GM12878 (cell line): ENCODE measurements at regions not wholly inside any gene's neighbourhood (a gene's known extent, or its start where the extent isn't known, plus 50 kb on each side); places are given as distances from the start of the nearest gene placed in this dataset.

Source experiments
- BHLHE40 ChIP-seq, 2 experiments: fragments of 450-650 bp in 1 of 2; IDR thresholded peaks; 2 replicates each; pipeline ENCODE4 v1.6.1; 2011 to 2017; ENCODE audit warnings: low read depth in 2 of 2, borderline replicate concordance in 1 of 2, improper control_type of control experiment in 1 of 2, low read length in 1 of 2, mild to moderate bottlenecking in 1 of 2
- CTCF ChIP-seq, 3 experiments: IDR thresholded peaks in 2 of 3; conservative IDR thresholded peaks in 1 of 3; 2 replicates each; pipeline ENCODE4 v1.5.1; 2011; ENCODE audit warnings: low read depth in 3 of 3, low read length in 3 of 3, mild to moderate bottlenecking in 3 of 3, control low read depth in 2 of 3, moderate library complexity in 2 of 3, inconsistent platforms in 1 of 3, mixed read lengths in 1 of 3; ENCODE audit not compliant: control insufficient read depth in 2 of 3, insufficient read depth in 1 of 3; ENCODE audit errors: extremely low read depth in 1 of 3
- KDM1A ChIP-seq: fragments of 200-600 bp; sonication (generic); IDR thresholded peaks from 2 replicates; pipeline ENCODE4 v1.6.1; 2016; ENCODE audit warnings: borderline replicate concordance
- MYB ChIP-seq: fragments of 150-350 bp; IDR thresholded peaks from 2 replicates; pipeline ENCODE4 v1.6.1; 2014; ENCODE audit warnings: mild to moderate bottlenecking, low read depth, low read length, borderline replicate concordance
- MYC ChIP-seq: IDR thresholded peaks from 2 replicates; pipeline ENCODE4 v1.6.1; 2011; ENCODE audit warnings: mild to moderate bottlenecking, low read length, moderate library complexity, inconsistent platforms; ENCODE audit not compliant: insufficient read depth, insufficient replicate concordance, insufficient read length, severe bottlenecking
- RAD51 ChIP-seq: fragments of 450-650 bp; IDR thresholded peaks from 2 replicates; pipeline ENCODE4 v1.6.1; 2016; ENCODE audit warnings: moderate library complexity, mild to moderate bottlenecking, inconsistent platforms
- RCOR1 ChIP-seq: conservative IDR thresholded peaks from 2 replicates; pipeline ENCODE4 v1.6.1; 2012; ENCODE audit warnings: low read depth, low read length, improper control_type of control experiment
- SIX5 ChIP-seq: IDR thresholded peaks from 2 replicates; pipeline ENCODE4 v1.6.1; 2011; ENCODE audit warnings: mild to moderate bottlenecking, low read depth, low read length, moderate library complexity; ENCODE audit not compliant: severe bottlenecking
- ZNF217 ChIP-seq: fragments of 450-650 bp; IDR thresholded peaks from 2 replicates; pipeline ENCODE4 v1.6.1; 2017; ENCODE audit warnings: antibody characterized with exemption, mild to moderate bottlenecking
- TF ChIP-seq, protein P1 (sequence below): IDR thresholded peaks from 2 replicates; pipeline ENCODE4 v1.6.1; 2012; ENCODE audit warnings: mild to moderate bottlenecking, low read depth, low read length

- TF ChIP-seq CTCF (IDR thresholded peaks at IDR 0.05 in 2 of 3, conservative IDR thresholded peaks at IDR 0.05 in 1 of 3; ENCODE audit: control insufficient read depth in 2 of 3, extremely low read depth in 1 of 3, insufficient read depth in 1 of 3, low read depth in 3 of 3, low read length in 3 of 3) (no peak), SIX5 (no peak), KDM1A (no peak), MYB (no peak), RCOR1 (no peak), RAD51 (no peak), ZNF217 (no peak), BHLHE40 (IDR thresholded peaks at IDR 0.05; ENCODE audit: borderline replicate concordance in 1 of 2, low read depth in 2 of 2, low read length in 1 of 2) (no peak), MYC (no peak)
- TF ChIP-seq, protein P1, sequence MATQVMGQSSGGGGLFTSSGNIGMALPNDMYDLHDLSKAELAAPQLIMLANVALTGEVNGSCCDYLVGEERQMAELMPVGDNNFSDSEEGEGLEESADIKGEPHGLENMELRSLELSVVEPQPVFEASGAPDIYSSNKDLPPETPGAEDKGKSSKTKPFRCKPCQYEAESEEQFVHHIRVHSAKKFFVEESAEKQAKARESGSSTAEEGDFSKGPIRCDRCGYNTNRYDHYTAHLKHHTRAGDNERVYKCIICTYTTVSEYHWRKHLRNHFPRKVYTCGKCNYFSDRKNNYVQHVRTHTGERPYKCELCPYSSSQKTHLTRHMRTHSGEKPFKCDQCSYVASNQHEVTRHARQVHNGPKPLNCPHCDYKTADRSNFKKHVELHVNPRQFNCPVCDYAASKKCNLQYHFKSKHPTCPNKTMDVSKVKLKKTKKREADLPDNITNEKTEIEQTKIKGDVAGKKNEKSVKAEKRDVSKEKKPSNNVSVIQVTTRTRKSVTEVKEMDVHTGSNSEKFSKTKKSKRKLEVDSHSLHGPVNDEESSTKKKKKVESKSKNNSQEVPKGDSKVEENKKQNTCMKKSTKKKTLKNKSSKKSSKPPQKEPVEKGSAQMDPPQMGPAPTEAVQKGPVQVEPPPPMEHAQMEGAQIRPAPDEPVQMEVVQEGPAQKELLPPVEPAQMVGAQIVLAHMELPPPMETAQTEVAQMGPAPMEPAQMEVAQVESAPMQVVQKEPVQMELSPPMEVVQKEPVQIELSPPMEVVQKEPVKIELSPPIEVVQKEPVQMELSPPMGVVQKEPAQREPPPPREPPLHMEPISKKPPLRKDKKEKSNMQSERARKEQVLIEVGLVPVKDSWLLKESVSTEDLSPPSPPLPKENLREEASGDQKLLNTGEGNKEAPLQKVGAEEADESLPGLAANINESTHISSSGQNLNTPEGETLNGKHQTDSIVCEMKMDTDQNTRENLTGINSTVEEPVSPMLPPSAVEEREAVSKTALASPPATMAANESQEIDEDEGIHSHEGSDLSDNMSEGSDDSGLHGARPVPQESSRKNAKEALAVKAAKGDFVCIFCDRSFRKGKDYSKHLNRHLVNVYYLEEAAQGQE: no peak
Observed at GRCh38 chr1:204817341-204817740, 53.3 kb upstream of the NFASC start.
